T47D (cell line): ENCODE measurements at regions not wholly inside any gene's neighbourhood (a gene's known extent, or its start where the extent isn't known, plus 50 kb on each side); places are given as distances from the start of the nearest gene placed in this dataset.

ENCODE experiments used
- DNase-seq, 2 experiments: peaks; one replicate each; pipeline versions ENCODE4 v3.0.0 to v3.0.0-alpha.2; 2011 to 2012; ENCODE audit warnings: low read depth in 1 of 2, low spot score in 1 of 2
- JUND ChIP-seq: IDR thresholded peaks from 2 replicates; pipeline ENCODE4 v1.6.1; 2012; ENCODE audit warnings: low read depth
- in situ Hi-C: cut with HindIII; loops from 2 replicates; pipeline ENCODE4 v1.10.0; 2016; ENCODE audit warnings: low sequenced_read_pairs, low pct_unique_long_range_greater_than_20kb

DNA sequence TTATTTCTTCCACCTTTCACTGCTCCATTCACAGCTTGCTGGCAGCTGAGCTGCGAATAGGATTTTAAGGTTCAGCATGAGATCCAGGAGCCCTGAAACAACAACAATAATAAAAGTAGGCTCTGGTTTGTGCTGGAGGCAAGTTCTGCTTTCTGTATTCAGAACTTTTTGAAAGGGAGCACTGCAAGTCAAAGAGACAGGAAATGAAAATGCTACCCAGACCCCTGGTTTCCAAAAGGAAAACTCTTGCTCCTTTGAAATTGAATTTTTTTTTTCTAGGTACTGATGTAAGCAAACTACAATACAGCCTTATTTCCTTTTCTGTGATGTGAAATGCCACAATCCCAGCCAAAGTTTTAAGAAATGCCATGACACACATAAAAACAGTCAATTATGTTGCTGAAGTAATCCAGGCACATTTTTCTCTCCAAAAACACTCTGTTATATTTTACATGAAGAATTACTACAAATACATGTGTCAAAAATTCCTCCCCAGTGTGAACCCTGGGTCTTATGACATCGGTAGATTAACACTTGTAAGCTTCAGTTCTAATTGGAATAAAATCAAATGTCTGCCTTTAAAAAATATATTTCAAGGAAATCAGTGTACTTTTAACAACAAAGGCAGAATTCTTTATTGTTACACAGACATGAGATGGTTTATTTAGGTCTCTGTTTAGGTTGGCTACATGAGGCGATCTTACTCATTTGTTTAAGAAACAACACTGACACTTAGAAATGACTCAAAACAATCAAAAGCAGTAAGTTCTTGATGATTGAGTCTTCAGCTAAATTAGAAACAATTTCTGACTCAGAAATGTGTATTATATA is 656.7 kb downstream of the EPHA7 start:
- TF ChIP-seq JUND = no peak
- in situ Hi-C loops = no loop called here
- DNase-seq = no peak

DNA sequence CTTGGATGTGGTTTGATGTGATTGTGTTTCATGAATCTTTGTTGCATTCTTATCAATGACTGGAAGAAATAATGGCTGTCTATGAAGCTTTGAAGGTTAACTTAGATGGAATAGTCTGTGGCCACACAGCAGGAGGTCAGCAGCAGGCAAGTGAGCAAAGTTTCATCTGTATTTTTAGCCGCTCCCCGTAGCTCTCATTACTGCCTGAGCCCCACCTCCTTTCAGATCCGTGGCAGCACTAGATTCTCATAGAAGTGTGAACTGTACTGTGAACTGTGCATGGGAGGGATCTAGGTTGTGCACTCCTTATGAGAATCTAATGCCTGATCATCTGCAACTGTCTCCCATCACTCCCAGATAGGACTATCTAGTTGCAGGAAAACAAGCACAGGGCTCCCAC is 660.2 kb downstream of the EPHA7 start:
- in situ Hi-C loops = no loop called here
- no peak for DNase-seq
- TF ChIP-seq JUND = no peak

DNA sequence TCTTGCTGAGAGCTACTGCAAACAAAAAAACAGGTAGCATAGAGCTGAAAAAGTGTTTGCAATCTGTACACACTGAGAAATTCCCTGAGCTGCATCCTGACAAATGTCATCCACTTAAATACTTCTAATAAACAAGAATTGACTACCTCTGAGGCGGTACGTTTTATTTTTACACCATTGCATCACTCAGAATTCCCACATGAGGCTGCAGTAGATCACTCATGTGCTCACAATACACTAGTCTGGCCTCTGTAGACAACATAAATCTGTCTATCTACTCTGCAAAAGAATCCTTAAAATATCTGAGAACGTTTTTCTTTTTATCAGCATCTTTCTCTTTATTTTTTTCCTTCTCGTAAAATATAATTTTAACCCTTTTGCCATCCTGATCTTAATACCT is 661.4 kb downstream of the EPHA7 start:
- in situ Hi-C loops = no loop called here
- DNase-seq = no peak
- TF ChIP-seq JUND = no peak

DNA sequence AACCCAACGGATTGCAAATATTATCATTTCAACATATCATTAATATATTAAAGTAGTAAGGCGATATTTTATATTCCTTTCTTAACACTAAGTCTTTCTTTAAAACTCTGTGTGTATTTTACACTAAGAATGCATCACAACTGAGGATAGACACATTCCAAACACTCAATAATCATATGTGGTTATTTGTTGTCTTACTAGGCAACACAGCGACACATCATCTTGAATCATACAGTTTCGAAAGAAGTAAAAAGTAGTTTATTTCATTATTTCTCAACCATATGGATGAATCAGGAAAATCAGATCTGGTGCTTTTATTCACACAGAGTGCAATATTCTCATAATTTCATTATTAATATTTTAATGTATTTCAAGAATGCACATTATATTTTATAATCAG is 662.4 kb downstream of the EPHA7 start:
- in situ Hi-C loops = no loop called here

DNA sequence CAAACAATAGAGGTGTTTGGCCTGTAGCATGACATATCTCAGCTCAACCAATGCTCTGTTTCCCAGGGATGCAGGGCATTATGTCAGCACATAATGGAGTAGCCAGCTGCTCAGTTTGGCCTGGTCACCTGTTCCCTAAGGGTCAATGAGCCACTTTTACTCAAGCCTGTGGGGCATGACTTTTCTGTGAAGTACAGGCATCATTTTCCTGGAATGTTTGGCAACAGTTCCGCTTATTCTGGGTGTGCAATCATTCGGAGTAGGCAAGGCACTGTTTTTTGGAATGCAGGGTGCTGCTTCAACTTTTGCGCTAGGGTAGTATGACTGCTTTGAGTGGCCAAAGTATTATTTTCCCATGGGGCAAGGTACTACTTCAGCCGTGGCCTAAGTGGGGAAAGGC is 665.4 kb downstream of the EPHA7 start:
- DNase-seq = no peak
- in situ Hi-C loops = no loop called here
- TF ChIP-seq JUND = no peak

More for the DNA sequence above, 662.4 kb downstream of the EPHA7 start:
- TF ChIP-seq JUND = no peak
- DNase-seq = no peak

DNA sequence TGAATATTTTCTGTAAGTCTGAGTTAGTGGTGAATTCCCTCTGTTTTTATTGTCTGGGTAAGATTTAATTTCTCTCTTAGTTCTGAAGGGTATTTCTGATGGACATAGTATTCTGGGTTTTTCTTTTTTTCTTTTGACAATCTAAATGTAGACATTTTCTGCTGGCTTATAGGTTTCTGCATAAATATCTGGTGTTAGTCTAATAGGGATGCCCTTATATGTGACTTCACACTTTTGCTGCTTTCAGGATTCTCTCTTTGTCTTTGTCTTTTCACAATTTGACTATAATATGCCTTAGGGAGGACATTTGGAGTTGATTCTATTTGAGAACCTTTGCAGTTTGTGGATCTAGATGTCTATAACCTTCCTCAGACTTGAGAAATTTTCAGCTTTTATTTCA is 667.2 kb downstream of the EPHA7 start:
- no peak for TF ChIP-seq JUND
- in situ Hi-C loops = no loop called here
- no peak for DNase-seq

DNA sequence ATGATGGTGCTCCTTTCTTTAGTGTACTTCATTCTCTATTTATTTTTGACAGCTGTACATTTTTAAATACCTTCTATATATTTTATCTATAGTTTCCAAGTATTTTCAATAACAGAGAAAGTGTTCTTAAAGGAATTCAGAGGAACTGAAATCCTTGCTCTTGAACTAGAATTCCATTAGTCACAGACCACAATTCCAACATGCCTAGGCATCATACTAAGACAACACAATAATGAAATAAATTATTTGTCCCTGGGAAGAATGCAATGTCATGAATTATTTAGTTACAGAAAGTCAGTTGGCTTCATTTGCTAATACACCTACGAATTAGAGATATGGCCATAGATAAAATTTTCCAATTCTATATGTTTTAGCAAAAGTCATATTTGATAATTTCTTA is 671.2 kb downstream of the EPHA7 start:
- no peak for DNase-seq
- no peak for TF ChIP-seq JUND
- in situ Hi-C loops = no loop called here

DNA sequence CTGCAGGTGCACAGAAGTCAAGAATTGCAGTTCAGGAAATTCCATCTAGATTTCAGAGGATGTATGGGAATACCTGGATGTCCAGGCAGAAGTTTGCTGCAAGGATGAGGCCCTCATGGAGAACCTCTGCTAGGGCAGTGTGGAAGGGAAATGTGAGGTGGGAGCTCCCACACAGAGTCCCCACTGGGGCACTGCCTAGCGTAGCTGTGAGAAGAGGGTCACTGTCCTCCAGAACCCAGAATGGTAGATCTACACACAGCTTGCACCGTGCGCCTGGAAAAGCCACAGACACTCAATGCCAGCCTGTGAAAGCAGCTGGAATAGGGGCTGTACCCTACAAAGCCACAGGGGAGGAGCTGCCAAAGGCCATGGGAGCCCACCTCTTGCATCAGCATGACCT is 681.4 kb downstream of the EPHA7 start:
- TF ChIP-seq JUND = no peak
- no peak for DNase-seq
- in situ Hi-C loops = no loop called here

DNA sequence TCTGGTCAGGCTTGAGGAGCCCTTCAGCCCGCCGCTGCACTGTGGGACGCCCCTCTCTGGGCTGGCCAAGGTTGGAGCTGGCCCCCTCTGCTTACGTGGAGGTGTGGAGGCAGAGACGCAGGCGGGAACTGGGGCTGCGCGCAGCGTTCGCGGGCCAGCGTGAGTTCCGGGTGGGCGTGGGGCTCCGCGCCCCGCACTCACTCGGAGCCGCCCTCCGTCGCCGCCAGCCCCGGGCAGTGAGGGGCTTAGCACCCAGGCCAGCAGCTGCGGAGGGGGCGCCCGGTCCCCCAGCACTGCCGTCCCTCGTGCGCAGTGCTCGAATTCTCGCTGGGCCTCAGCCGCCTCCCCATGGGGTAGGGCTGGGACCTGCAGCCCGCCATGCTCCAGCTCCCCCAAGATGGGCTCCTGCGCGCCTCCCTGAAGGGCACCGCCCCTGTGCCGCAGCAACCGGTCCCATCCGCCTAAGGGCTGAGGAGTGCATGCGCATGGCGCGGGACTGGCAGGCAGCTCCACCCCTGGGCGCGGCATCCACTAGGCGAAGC is 695.9 kb downstream of the EPHA7 start:
- TF ChIP-seq JUND = no peak
- in situ Hi-C loops = no loop called here
- no peak for DNase-seq

DNA sequence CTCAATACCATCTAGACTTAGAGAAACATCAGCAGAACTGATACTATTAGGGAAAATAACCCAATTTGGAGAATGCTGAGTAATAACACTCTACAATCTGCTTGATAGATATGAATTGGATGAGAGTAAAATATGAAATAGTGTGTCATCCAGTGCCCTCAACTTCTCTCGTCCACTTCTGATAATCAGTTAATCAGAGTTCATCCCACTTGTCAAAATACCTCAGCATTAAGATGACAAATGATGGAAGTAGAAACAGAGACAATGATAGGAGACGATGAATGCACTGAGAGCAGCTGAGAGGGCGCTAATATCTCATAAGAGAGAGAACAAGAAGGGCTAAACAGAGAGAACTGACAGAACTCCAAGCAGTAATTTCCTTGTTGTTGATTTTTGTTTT is 699.6 kb downstream of the EPHA7 start:
- no peak for TF ChIP-seq JUND
- in situ Hi-C loops = no loop called here

DNA sequence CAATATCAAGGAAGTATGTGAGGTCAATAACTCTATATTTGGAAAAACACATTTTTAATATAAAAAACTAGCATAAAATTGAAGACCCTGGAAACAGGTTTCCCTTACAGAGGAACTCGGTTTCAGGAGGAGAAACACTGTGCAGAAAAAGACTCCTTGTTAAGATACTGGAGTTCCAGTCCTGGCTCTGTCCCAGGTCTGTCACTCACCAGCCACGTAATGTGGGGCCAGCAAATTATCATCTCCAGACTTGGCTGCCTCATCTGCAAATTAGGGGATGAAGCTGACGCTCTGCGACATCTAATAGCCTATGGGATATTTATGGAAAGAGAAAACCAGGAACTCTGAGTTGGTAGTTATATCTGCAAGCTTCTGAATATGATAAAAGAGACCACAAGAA is 702.7 kb downstream of the EPHA7 start:
- no peak for TF ChIP-seq JUND
- DNase-seq = no peak

More for the DNA sequence above, 699.6 kb downstream of the EPHA7 start:
- DNase-seq = no peak

DNA sequence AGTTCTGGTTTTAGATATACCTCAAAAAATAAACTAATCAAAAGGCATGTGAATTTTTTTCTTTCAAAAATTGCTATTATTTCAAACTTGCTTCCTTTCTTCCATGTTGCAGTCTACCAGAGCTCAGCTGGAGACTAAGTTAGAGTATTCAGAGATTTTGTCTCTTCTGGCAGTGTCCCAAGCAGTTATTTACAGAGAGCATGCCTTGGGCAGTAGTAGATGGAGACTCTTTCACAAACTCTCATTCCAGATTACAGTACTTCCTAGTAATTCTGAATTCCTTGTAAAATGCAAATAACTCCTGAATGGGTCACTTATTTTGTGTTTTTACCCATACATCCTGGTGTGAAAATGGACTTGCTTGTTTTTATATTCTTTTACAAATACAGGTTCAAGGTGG is 703.4 kb downstream of the EPHA7 start:
- in situ Hi-C loops = no loop called here
- no peak for TF ChIP-seq JUND
- DNase-seq = peak in 1 of 2 experiments; percentile 88

More for the DNA sequence above, 702.7 kb downstream of the EPHA7 start:
- in situ Hi-C loops = no loop called here

DNA sequence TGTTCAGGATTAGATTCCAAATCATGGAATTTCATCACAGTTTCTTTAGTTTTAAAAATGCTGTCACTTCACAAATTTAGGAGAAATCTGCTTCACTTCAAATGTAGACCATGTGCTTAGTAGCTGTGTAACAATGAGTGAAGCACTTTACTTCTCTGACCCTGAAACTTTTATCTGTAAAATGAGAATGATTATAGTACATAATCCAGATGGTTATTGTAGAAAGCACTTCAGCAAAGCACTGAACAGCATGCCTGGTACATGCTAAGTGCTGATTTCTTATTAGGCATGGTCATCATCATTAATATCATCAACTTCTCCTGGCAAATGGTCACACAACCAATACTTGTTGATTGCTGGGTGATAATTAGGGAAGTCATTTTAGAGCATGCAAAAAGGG is 705.0 kb downstream of the EPHA7 start:
- in situ Hi-C loops = no loop called here
- no peak for TF ChIP-seq JUND
- DNase-seq = no peak
